Testis (tissue), 2 donors: ENCODE measurements at regions not wholly inside any gene's neighbourhood (a gene's known extent, or its start where the extent isn't known, plus 50 kb on each side); places are given as distances from the start of the nearest gene placed in this dataset.

Experiments used
- POLR2A ChIP-seq: fragments of 450-650 bp; IDR thresholded peaks from one replicate; pipeline ENCODE4 v1.6.1; 2017; ENCODE audit warnings: antibody characterized with exemption, mild to moderate bottlenecking, moderate library complexity
- TF ChIP-seq, protein P1 (sequence below), 3 experiments: fragments of 450-650 bp in 2 of 3; fragments of 200-600 bp in 1 of 3; sonication (generic) in 1 of 3; IDR thresholded peaks; one replicate each; pipeline ENCODE4 v1.5.1; 2016 to 2019; ENCODE audit warnings: antibody characterized with exemption in 3 of 3, mild to moderate bottlenecking in 2 of 3, moderate library complexity in 1 of 3

DNA sequence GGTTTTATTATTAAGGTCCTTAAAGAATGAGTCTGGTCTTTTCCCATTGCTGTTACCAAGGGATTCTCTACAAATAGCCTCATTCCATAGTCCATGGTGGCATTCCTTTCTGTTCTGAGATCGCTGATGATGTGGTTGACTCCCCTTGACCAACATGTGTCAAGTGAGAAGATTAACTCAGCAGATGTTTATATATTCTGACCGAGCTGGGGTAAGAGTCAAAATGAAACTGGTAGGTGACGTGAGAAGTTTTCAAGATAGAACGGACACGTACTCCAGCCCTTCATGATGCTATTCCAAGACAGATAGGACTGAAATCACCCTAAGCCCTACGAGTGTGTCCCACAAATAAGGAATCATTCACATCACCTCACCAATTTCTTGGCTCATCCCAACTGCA lies 155.5 kb upstream of the WWC1 start:
- TF ChIP-seq, protein P1, sequence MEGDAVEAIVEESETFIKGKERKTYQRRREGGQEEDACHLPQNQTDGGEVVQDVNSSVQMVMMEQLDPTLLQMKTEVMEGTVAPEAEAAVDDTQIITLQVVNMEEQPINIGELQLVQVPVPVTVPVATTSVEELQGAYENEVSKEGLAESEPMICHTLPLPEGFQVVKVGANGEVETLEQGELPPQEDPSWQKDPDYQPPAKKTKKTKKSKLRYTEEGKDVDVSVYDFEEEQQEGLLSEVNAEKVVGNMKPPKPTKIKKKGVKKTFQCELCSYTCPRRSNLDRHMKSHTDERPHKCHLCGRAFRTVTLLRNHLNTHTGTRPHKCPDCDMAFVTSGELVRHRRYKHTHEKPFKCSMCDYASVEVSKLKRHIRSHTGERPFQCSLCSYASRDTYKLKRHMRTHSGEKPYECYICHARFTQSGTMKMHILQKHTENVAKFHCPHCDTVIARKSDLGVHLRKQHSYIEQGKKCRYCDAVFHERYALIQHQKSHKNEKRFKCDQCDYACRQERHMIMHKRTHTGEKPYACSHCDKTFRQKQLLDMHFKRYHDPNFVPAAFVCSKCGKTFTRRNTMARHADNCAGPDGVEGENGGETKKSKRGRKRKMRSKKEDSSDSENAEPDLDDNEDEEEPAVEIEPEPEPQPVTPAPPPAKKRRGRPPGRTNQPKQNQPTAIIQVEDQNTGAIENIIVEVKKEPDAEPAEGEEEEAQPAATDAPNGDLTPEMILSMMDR (IDR thresholded peaks at IDR 0.05) = no peak
- TF ChIP-seq POLR2A = no peak
